Endothelial cell of umbilical vein (primary cell): ENCODE measurements at regions not wholly inside any gene's neighbourhood (a gene's known extent, or its start where the extent isn't known, plus 50 kb on each side); places are given as distances from the start of the nearest gene placed in this dataset.
A peak's percentile ranks its signal among the peaks of the same experiment; 100 is the strongest.
"Not testable (repeated sequence)": the region's sequence is repeated elsewhere in the genome, so short reads cannot be mapped to it uniquely, and the experiment has no call there.

ENCODE experiments used
- BruUV-seq: library from RNA; stranded (reverse); fragments of 400-500 nt; replicated peaks from 2 replicates; lab custom pipeline; 2021; lab: Mats Ljungman, UMichigan
- CTCF ChIA-PET: fragments of 300-600, 350-600 bp; sonication (Branson Sonifier 250); formaldehyde crosslinking; loops from one replicate; lab custom pipeline; 2021; ENCODE audit warnings: antibody characterized with exemption, inconsistent platforms; lab: Charles Lee
- POLR2A ChIA-PET: fragments of 300-600, 350-600 bp; sonication (Branson Sonifier 250); formaldehyde crosslinking; loops from one replicate; lab custom pipeline; 2021; ENCODE audit warnings: antibody characterized with exemption, inconsistent platforms; lab: Charles Lee
- DNase-seq: peaks from one replicate; pipeline ENCODE4 v3.0.0-alpha.2; 2011; ENCODE audit warnings: low read depth, low spot score
- FAIRE-seq: peaks from 2 replicates; lab custom pipeline; 2011; peaks lifted over from hg19 to GRCh38; lab: Jason Lieb, UNC
- H2AFZ ChIP-seq: 2 replicates; pipeline ENCODE4 v1.6.0; 2012; ENCODE audit warnings: low read depth, low read length, control low read depth, inconsistent platforms
- H3K27ac ChIP-seq: 2 replicates; pipeline ENCODE4 v1.5.1; 2011; ENCODE audit warnings: low read depth, mild to moderate bottlenecking, control low read depth, low read length, moderate library complexity; ENCODE audit not compliant: insufficient read depth
- H3K27me3 ChIP-seq, 2 experiments: 2 replicates each; pipeline versions ENCODE4 v1.6.0 to v1.6.1; 2011; ENCODE audit warnings: low read length in 2 of 2, mixed read lengths in 1 of 2; ENCODE audit not compliant: control insufficient read depth in 2 of 2, insufficient read depth in 2 of 2
- H3K36me3 ChIP-seq, 2 experiments: 2 replicates in 1 of 2; 3 replicates in 1 of 2; pipeline ENCODE4 v1.5.1; 2011; ENCODE audit warnings: low read length in 2 of 2, mild to moderate bottlenecking in 1 of 2, moderate library complexity in 1 of 2; ENCODE audit not compliant: control insufficient read depth in 2 of 2, insufficient read depth in 2 of 2; ENCODE audit errors: extremely low read depth in 1 of 2
- H3K4me1 ChIP-seq: 3 replicates; pipeline ENCODE4 v1.5.1; 2011; ENCODE audit warnings: mild to moderate bottlenecking, low read length; ENCODE audit not compliant: control insufficient read depth, insufficient read depth; ENCODE audit errors: extremely low read depth
- H3K4me2 ChIP-seq: 2 replicates; pipeline ENCODE4 v1.6.1; 2011; ENCODE audit warnings: low read length, control low read depth, mixed read lengths; ENCODE audit not compliant: insufficient read depth
- H3K4me3 ChIP-seq, 3 experiments: fragments of 200-600 bp in 1 of 3; sonication (generic), shearing (Covaris generic) in 1 of 3; replicated peaks in 1 of 3; 2 replicates each; pipeline ENCODE4 v1.5.1; 2011 to 2016; ENCODE audit warnings: control low read depth in 3 of 3, low read length in 3 of 3, mild to moderate bottlenecking in 2 of 3, inconsistent platforms in 1 of 3, low read depth in 1 of 3, moderate library complexity in 1 of 3; ENCODE audit not compliant: insufficient read depth in 1 of 3
- H3K79me2 ChIP-seq: 2 replicates; pipeline ENCODE4 v1.6.0; 2012; ENCODE audit warnings: low read length, inconsistent platforms; ENCODE audit not compliant: control insufficient read depth, insufficient read depth
- H3K9ac ChIP-seq: replicated peaks from 2 replicates; pipeline ENCODE3; 2011; ENCODE audit warnings: low read length, control low read depth; ENCODE audit not compliant: insufficient read depth; ENCODE audit errors: extremely low read depth
- H3K9me1 ChIP-seq: replicated peaks from 3 replicates; pipeline ENCODE4 v1.6.0; 2011; ENCODE audit warnings: mild to moderate bottlenecking, low read length; ENCODE audit not compliant: control insufficient read depth, insufficient read depth; ENCODE audit errors: extremely low read depth
- H3K9me3 ChIP-seq: replicated peaks from 2 replicates; pipeline ENCODE4 v1.5.1; 2012; ENCODE audit warnings: low read length, inconsistent platforms; ENCODE audit not compliant: control insufficient read depth, insufficient read depth
- H4K20me1 ChIP-seq: replicated peaks from 2 replicates; pipeline ENCODE3; 2011; ENCODE audit warnings: mild to moderate bottlenecking, low read length; ENCODE audit not compliant: control insufficient read depth, insufficient read depth; ENCODE audit errors: extremely low read depth
- EZH2 ChIP-seq: IDR thresholded peaks from 2 replicates; pipeline ENCODE4 v1.6.1; 2012; ENCODE audit warnings: borderline replicate concordance, low read depth, mild to moderate bottlenecking, moderate library complexity, low read length, inconsistent platforms; ENCODE audit not compliant: severe bottlenecking
- JUN ChIP-seq: IDR thresholded peaks from 2 replicates; pipeline ENCODE4 v1.6.1; 2011; ENCODE audit warnings: borderline replicate concordance, low read depth; ENCODE audit not compliant: insufficient read length, insufficient read depth
- MYC ChIP-seq: IDR thresholded peaks from one replicate; pipeline ENCODE4 v1.6.1; 2011; ENCODE audit warnings: mild to moderate bottlenecking, low read depth, low read length
- dilution Hi-C: fragments of 300-500 bp; cut with MboI; formaldehyde crosslinking; loops from one replicate; pipeline ENCODE4 v1.15.0; 2019; ENCODE audit warnings: low sequenced_read_pairs; ENCODE audit not compliant: extremely low pct_ligation_motif_present
- intact Hi-C: fragments of 100-400 bp; cut with micrococcal nuclease; formaldehyde crosslinking; loops from one replicate; pipeline ENCODE4 v1.10.0; 2022

GRCh38 chr18:71303743-71304142 is 1014.9 kb downstream of the SOCS6 start:
- H3K9ac ChIP-seq, H3K27ac ChIP-seq, H3K79me2 ChIP-seq, FAIRE-seq, BruUV-seq, H3K9me1 ChIP-seq, H3K4me2 ChIP-seq, H3K4me1 ChIP-seq, dilution Hi-C loops, H3K27me3 ChIP-seq, DNase-seq, H3K4me3 ChIP-seq, intact Hi-C loops, POLR2A ChIA-PET, H3K36me3 ChIP-seq, H4K20me1 ChIP-seq, H3K9me3 ChIP-seq: not testable (repeated sequence)
- H2AFZ ChIP-seq, result peak overlapping the region; percentile 29
- CTCF ChIA-PET, result interaction anchor here (1.4 kb wide), 1 partner anchor 19 kb away, joined by 3 read pairs; no protein-coding TSS in a partner anchor

DNA sequence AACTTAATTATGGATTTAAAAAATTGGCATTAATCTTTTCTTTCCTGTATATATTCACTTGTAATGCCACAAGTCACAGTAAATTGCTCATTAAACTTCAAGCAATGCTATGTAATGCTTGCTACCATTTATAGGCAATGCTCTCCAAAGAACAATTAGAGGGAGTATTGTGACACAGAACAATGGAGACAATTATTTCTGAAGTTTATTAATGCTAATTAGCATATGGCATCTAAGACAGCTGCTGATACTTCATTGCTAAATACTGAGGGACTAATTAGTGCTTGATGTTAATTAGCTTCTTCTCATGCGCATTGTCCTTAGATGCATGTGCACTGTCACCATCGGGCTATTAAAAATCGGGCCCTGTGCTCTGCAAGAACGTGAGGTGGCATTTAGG is 1012.8 kb downstream of the SOCS6 start:
- no peak overlapping the region for H2AFZ ChIP-seq
- dilution Hi-C loops (no loop called here), intact Hi-C loops (no loop called here)

GRCh38 chr18:71294201-71294600 is 1005.4 kb downstream of the SOCS6 start:
- H3K27me3 ChIP-seq, POLR2A ChIA-PET, H3K36me3 ChIP-seq, H3K4me2 ChIP-seq, BruUV-seq, CTCF ChIA-PET, dilution Hi-C loops, H3K4me1 ChIP-seq, H3K79me2 ChIP-seq, H3K4me3 ChIP-seq, H3K27ac ChIP-seq, H3K9ac ChIP-seq, H2AFZ ChIP-seq, FAIRE-seq, intact Hi-C loops, H3K9me3 ChIP-seq, H4K20me1 ChIP-seq, H3K9me1 ChIP-seq, DNase-seq: not testable (repeated sequence)

More for the DNA sequence above, 1012.8 kb downstream of the SOCS6 start:
- Histone ChIP-seq H3K4me1 (no peaks in the 10 kb centered on the region), H3K9me1 (no peaks in the 10 kb centered on the region), H3K36me3 (no peaks in the 10 kb centered on the region), H4K20me1 (no peaks in the 10 kb centered on the region), H3K9ac (no peak overlapping the region), H3K9me3 (no peaks in the 10 kb centered on the region), H3K27ac (no peak overlapping the region), H3K27me3 (no peaks in the 10 kb centered on the region), H3K79me2 (no peaks in the 10 kb centered on the region), H3K4me3 (no peak overlapping the region), H3K4me2 (no peak overlapping the region)
- CTCF ChIA-PET, result interaction anchor here (1.5 kb wide), 1 partner anchor 394 kb away, joined by 4 read pairs; no protein-coding TSS in a partner anchor
- DNase-seq (no peak), FAIRE-seq (peak; percentile 55)
- no TSS peak for BruUV-seq
- POLR2A ChIA-PET, result no interaction called here
- no peak for TF ChIP-seq EZH2
- TF ChIP-seq MYC, result no peak
- no peak for TF ChIP-seq JUN
